ENCODE measurements at regions not wholly inside any gene's neighbourhood (a gene's known extent, or its start where the extent isn't known, plus 50 kb on each side); places are given as distances from the start of the nearest gene placed in this dataset.
"Not testable (repeated sequence)": the region's sequence is repeated elsewhere in the genome, so short reads cannot be mapped to it uniquely, and the experiment has no call there.

DNA sequence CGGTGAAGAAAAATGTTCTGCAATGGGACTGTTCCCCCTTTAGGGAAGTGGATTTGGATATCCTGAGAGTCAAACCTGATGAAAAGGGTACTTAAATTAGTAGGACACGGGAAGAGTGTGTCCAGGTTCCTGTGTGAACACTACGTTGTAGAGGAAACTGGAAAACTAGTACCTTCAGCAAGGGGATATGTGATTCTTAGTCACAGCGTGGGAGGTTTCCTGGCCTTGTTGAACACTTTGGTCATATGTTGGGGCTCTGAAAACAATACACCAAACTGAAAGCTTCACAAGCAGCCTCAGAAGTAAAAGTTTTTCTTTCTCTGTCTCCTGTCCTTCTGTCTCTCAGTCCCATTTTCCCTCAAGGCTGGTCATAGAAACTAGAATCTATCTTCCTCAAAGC lies 306.9 kb upstream of the GLI3 start:
- Mint-ChIP-seq H3K27ac (ENCODE audit: unreplicated experiment) (no peak overlapping the region), H3K9me3 (ENCODE audit: unreplicated experiment) (peaks cover 7% of the 10 kb centered on the region), H3K36me3 (ENCODE audit: unreplicated experiment) (peaks cover 6% of the 10 kb centered on the region), H3K27me3 (ENCODE audit: unreplicated experiment) (no peaks in the 10 kb centered on the region), H3K4me1 (ENCODE audit: low read depth, unreplicated experiment) (no peaks in the 10 kb centered on the region), H3K4me3 (ENCODE audit: unreplicated experiment) (no peak overlapping the region)
- TF ChIP-seq, protein P1, sequence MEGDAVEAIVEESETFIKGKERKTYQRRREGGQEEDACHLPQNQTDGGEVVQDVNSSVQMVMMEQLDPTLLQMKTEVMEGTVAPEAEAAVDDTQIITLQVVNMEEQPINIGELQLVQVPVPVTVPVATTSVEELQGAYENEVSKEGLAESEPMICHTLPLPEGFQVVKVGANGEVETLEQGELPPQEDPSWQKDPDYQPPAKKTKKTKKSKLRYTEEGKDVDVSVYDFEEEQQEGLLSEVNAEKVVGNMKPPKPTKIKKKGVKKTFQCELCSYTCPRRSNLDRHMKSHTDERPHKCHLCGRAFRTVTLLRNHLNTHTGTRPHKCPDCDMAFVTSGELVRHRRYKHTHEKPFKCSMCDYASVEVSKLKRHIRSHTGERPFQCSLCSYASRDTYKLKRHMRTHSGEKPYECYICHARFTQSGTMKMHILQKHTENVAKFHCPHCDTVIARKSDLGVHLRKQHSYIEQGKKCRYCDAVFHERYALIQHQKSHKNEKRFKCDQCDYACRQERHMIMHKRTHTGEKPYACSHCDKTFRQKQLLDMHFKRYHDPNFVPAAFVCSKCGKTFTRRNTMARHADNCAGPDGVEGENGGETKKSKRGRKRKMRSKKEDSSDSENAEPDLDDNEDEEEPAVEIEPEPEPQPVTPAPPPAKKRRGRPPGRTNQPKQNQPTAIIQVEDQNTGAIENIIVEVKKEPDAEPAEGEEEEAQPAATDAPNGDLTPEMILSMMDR (IDR thresholded peaks at IDR 0.05; ENCODE audit: partially characterized antibody, unreplicated experiment) = no peak
- no peak for DNase-seq

DNA sequence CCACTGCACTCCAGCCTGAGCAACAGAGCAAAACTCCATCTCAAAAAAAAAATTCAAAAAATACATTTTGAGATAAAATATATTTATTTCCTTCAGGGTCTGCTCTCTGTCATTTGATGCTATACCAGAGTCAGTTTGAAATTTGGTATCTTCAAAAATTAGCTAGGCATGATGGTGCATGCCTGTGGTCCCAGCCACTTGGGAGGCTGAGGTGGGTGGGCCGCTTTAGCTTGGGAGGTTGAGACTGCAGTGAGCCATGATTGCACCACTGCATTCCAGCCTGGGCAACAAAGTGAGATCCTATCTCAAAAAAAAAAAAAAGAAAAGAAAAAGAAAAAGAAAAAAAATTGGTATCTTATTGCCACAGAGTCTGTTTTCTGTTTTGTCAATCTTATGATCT lies 305.4 kb upstream of the GLI3 start:
- H3K36me3 Mint-ChIP-seq (ENCODE audit: unreplicated experiment); H3K27me3 Mint-ChIP-seq (ENCODE audit: unreplicated experiment); H3K27ac Mint-ChIP-seq (ENCODE audit: unreplicated experiment); DNase-seq; H3K4me3 Mint-ChIP-seq (ENCODE audit: unreplicated experiment); H3K4me1 Mint-ChIP-seq (ENCODE audit: low read depth, unreplicated experiment); H3K9me3 Mint-ChIP-seq (ENCODE audit: unreplicated experiment): not testable (repeated sequence)

DNA sequence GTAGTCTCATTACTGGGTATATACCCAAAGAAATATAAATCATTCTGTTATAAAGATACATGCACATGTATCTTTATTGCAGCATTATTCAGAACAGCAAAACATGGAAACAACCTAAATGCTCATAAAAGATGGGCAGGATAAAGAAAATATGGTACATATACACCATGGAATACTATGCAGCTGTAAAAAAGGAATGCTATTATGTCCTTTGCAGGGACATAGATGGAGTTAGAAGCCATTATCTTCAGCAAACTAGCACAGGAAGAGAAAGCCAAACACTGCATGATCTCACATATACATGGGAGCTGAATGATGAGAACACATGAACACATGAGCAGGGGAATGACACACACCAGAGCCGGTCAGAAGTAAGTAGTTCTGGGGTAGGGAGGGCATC lies 297.4 kb upstream of the GLI3 start:
- Mint-ChIP-seq H3K4me3 (ENCODE audit: unreplicated experiment) (no peak overlapping the region), H3K36me3 (ENCODE audit: unreplicated experiment) (peaks cover 7% of the 10 kb centered on the region), H3K27ac (ENCODE audit: unreplicated experiment) (no peak overlapping the region), H3K4me1 (ENCODE audit: low read depth, unreplicated experiment) (no peaks in the 10 kb centered on the region), H3K27me3 (ENCODE audit: unreplicated experiment) (peaks cover 3% of the 10 kb centered on the region), H3K9me3 (ENCODE audit: unreplicated experiment) (peaks cover 2% of the 10 kb centered on the region)
- TF ChIP-seq, protein P1 (IDR thresholded peaks at IDR 0.05; ENCODE audit: partially characterized antibody, unreplicated experiment) = no peak
- no peak for DNase-seq

DNA sequence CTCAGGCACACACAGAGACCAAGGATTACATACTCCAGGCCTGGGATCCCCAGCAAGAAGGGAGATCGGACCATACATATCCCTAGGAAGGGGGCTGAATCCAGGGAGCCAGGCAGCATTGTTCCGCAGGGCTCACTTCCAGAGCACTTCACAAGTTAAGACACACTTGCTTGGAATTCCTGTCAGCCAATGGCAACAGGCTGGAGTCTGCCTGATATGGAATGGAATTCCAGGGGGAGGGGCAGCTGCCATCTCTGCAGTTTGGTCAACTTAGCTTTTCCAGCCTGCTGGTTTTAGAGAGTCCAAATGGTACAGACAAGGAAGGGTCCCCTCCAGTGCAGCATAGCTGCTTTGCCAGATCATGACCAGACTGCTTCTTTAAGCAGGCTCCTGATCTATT lies 290.0 kb upstream of the GLI3 start:
- Mint-ChIP-seq H3K27me3 (ENCODE audit: unreplicated experiment) (no peaks in the 10 kb centered on the region), H3K27ac (ENCODE audit: unreplicated experiment) (no peak overlapping the region), H3K9me3 (ENCODE audit: unreplicated experiment) (no peaks in the 10 kb centered on the region), H3K4me1 (ENCODE audit: low read depth, unreplicated experiment) (no peaks in the 10 kb centered on the region), H3K36me3 (ENCODE audit: unreplicated experiment) (no peaks in the 10 kb centered on the region), H3K4me3 (ENCODE audit: unreplicated experiment) (no peak overlapping the region)
- DNase-seq = no peak
- TF ChIP-seq, protein P1 (IDR thresholded peaks at IDR 0.05; ENCODE audit: partially characterized antibody, unreplicated experiment) = no peak

DNA sequence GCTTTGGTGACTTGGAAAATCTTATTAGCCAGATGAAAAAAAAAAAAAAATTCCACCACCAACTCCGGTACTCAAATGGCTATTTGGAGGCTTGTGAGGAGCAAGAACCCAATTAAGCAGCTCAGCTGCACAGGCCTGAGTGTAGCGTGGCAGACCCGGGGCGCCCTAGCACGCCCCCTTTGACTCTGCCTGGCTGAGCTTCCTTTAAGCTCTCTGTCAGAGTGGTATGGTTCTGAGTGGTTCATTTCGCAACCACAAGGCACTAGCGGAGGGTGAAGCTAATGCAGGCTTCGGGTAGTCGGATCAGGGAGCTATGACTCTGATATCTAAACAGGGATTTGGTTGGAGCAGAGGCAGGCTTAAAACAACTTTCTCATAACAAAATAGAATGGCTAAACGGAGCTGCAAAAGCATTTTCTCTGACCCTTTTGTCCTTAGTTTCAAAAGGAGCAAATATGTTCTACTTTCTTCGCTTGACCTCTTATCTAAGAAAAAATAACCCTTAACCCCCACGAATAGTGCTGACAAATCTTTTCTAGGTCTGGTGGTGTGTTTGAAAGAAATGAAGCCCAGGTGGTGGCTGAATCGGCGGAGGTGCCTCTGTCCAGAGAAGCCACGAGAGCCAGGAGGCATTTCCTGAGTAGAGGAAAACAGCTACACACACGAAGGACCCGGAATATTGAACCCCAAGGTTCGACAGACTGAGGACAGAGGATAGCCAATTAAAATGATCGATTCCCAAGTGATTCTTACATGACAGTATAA lies 285.4 kb upstream of the GLI3 start:
- Mint-ChIP-seq H3K9me3 (ENCODE audit: unreplicated experiment) (peaks cover 3% of the 10 kb centered on the region), H3K27ac (ENCODE audit: unreplicated experiment) (no peak overlapping the region), H3K4me3 (ENCODE audit: unreplicated experiment) (no peak overlapping the region), H3K4me1 (ENCODE audit: low read depth, unreplicated experiment) (no peaks in the 10 kb centered on the region), H3K27me3 (ENCODE audit: unreplicated experiment) (no peaks in the 10 kb centered on the region), H3K36me3 (ENCODE audit: unreplicated experiment) (no peaks in the 10 kb centered on the region)
- TF ChIP-seq, protein P1 (IDR thresholded peaks at IDR 0.05; ENCODE audit: partially characterized antibody, unreplicated experiment) = no peak
- DNase-seq = no peak
